GM18867 (cell line): ENCODE measurements at regions not wholly inside any gene's neighbourhood (a gene's known extent, or its start where the extent isn't known, plus 50 kb on each side); places are given as distances from the start of the nearest gene placed in this dataset.

Experiments
- ATAC-seq: cut with Tn5 transposase; IDR thresholded peaks from one replicate; pipeline ENCODE4 v1.9.1; 2021; ENCODE audit warnings: mild to moderate bottlenecking, moderate library complexity; ENCODE audit not compliant: unreplicated experiment

- ATAC-seq: no peak
Observed at GRCh38 chr2:41705634-41706033, 342.2 kb upstream of the PKDCC start.

GRCh38 chr2:41706286-41706685, 341.5 kb upstream of the PKDCC start:
- no peak for ATAC-seq

GRCh38 chr2:41707790-41708451, 339.9 kb upstream of the PKDCC start:
- peak; percentile 74 for ATAC-seq

GRCh38 chr2:41709702-41710599, 337.9 kb upstream of the PKDCC start:
- ATAC-seq: no peak

GRCh38 chr2:41710944-41711343, 336.9 kb upstream of the PKDCC start:
- ATAC-seq: no peak

- no peak for ATAC-seq
Observed at GRCh38 chr2:41711736-41712135, 336.1 kb upstream of the PKDCC start.

GRCh38 chr2:41716497-41716896, 331.3 kb upstream of the PKDCC start:
- ATAC-seq: no peak

- peak; percentile 39 for ATAC-seq
Observed at GRCh38 chr2:41717839-41718238, 330.0 kb upstream of the PKDCC start.

- ATAC-seq: no peak
Observed at GRCh38 chr2:41718705-41719104, 329.1 kb upstream of the PKDCC start.

- no peak for ATAC-seq
Observed at GRCh38 chr2:41719756-41720155, 328.1 kb upstream of the PKDCC start.

- peak; percentile 55 for ATAC-seq
Observed at GRCh38 chr2:41720331-41721251, 327.2 kb upstream of the PKDCC start.

GRCh38 chr2:41722668-41723369, 325.0 kb upstream of the PKDCC start:
- ATAC-seq: no peak

- ATAC-seq: no peak
Observed at GRCh38 chr2:41723526-41723925, 324.3 kb upstream of the PKDCC start.

GRCh38 chr2:41724465-41724864, 323.4 kb upstream of the PKDCC start:
- ATAC-seq: no peak

- ATAC-seq: no peak
Observed at GRCh38 chr2:41725901-41726300, 321.9 kb upstream of the PKDCC start.

- no peak for ATAC-seq
Observed at GRCh38 chr2:41726364-41726763, 321.5 kb upstream of the PKDCC start.

GRCh38 chr2:41727152-41727551, 320.7 kb upstream of the PKDCC start:
- ATAC-seq: no peak

- ATAC-seq: no peak
Observed at GRCh38 chr2:41727711-41728110, 320.1 kb upstream of the PKDCC start.

GRCh38 chr2:41728788-41729338, 319.0 kb upstream of the PKDCC start:
- no peak for ATAC-seq

- ATAC-seq: no peak
Observed at GRCh38 chr2:41729800-41730364, 317.9 kb upstream of the PKDCC start.
